ENCODE measurements at regions not wholly inside any gene's neighbourhood (a gene's known extent, or its start where the extent isn't known, plus 50 kb on each side); places are given as distances from the start of the nearest gene placed in this dataset.

DNA sequence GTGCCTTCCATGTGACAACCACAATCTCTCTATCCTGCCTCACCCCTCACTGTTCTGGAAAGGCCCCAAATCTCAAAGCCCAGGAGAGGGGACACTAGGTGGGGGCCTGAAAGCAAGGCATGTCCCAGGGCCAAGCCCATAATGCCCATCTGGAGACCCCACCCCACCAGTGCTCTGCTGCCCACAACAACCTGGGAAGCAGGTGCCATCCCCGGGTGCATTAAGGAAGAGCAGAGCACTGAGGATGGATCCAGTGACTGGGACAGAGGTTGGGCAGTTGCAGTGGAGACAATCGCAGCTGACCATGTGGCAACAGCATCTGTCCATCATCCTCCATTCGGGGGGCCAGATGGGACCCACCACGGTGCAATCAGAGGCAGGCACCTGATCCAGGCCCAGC lies 106.2 kb upstream of the PRR20G start:
- DNase-seq = no peak

DNA sequence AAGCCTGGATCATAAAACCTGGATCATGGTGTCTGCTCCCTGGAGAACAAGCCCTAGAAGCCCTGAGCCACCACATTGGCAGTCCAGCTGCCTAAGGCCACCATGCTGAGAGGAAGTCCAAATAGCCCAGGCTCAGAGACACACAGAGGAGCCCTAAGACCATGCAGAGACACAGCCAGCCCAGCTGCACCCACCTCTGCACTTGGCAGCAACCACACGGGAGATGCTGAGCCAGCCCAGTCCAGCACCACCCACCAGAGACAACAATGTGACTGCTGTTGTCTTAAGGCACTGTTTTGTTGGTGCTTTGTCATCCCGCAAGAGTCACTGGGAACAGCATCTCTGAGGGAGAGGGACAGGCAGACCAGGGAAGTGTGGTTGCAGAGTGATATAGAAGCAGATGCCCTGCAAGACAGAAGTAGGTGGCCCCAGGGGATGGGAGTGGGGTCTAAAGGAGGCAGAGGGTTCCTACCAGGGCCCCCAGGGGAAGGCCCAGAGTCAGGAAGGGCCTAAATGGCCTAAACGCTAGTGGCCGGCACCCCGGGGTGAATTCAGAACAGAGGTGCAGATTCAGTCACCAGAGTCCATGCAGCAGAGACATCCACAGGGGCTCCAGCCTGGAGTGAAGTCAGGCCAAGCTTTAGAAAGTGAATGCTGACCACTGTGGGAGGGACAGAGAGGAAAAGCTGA lies 105.4 kb upstream of the PRR20G start:
- DNase-seq = no peak

DNA sequence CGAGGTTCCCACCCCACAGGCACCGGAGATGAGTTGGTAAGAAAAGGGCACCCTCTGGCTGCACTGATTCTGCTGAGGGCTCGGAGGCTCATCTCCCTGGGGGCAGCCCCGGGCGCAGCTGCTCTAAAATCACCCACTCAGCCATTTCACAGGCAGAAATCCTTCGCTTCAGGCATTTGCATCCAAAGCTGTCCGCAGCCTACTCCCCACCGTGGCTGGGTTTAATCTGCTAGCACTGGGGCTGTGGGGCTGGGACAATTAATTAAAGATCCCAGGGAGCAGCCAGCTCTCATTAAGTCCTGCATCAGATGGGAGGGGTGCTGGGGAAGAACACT lies 104.3 kb upstream of the PRR20G start:
- no peak for DNase-seq

DNA sequence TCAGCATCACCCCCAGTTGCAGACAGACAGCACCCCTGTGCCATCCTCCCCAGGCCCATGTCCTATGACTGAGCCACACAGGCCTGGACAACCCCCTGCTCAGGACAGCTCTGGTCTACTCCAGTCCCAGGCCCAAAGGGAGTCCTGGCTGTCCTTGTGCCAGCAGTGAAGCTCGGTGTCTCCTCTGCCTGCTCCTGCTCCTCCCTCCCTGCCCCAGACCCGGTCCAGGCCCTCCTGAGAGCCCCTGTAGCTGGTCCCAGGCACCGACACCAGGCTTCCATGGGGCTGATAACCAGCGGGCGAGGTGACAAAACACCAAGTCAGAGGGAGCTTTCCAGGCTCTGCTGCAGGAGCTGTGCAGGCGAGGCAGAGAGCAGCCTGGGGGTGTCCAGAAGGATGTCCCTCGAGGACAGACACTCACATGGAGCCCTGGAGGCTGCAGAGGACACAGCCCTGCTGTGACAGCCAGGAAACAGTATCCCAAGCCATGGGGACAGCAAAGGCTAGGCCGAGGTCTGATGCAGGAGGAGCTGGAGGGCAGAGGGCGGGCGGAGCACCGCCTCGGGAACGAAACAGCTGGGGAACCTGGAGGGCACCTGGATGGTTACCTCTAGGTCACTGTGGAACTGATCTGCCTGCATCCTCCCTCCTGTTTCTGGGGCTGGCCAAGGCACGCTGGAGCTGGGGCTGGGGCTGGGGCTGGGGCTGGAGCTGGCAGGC lies 103.8 kb upstream of the PRR20G start:
- DNase-seq = no peak

DNA sequence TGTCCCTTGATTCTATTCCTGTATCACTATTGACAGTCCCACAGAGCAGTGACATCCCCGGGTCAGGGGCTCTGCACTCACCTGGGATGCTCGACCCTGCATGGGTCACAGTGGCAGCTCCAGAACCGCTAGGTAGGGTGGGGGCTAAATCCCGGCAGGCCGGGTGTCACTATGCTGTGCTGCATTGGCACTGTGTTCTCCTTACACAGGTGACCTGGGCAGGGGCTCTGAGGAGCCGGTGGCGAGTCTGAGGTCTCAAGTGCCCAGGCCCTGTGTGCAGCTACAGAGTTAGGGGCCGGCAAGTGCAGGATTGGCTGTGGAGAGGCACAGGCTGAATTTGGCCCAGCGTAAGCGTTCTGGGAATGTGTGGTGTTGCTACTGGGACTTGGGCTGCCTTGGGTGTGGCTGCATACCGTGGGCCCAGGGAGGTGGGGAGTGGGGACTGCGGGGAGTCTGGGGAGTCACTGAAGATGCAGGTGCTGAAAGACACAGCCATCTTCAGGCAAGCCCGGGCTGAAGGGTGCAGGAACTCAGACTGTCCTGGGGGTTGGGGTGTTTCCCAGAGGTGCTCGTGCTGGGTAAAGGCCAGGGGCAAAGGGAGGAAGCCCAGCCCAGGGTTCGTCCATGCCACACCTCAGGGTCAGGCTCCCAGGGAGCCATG lies 102.6 kb upstream of the PRR20G start:
- no peak for DNase-seq

DNA sequence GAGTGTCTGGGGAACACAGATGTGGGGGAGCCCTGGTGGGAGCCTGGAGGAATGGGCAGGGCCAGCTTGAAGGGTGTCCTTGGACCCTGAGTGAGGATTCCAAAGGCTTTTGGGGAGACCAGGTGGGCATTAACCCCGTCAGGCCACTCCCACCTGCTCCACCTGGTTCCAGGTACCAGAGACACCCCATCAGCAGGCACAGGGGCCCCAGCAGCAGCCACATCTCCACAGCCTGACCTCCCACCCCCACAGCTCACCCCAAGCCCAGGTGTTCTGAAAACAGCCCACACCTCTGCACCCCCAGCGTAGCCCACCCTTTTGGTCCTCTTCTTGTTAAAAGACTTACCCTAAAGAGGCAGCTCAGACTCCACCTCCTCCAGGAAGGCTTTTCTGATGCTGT lies 102.1 kb upstream of the PRR20G start:
- DNase-seq = no peak

DNA sequence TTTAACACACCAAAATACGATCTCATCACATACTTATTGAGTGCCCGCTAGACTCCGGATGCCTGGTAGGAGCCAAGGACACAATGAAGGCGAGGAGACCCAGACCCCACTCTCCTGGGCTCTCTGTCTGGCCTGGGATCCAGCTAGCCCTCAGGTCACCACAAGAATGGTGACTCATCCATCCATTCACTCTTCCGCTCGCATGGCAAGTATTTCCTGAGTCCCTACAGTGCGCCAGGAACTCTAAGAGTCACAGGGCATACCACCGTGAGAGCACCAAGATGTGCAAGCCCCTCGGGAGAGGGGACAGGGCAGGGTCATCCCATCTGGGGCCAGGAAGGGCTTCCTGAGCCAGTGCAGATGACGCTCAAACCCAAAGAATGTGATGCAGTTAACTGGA lies 101.6 kb upstream of the PRR20G start:
- DNase-seq = no peak

DNA sequence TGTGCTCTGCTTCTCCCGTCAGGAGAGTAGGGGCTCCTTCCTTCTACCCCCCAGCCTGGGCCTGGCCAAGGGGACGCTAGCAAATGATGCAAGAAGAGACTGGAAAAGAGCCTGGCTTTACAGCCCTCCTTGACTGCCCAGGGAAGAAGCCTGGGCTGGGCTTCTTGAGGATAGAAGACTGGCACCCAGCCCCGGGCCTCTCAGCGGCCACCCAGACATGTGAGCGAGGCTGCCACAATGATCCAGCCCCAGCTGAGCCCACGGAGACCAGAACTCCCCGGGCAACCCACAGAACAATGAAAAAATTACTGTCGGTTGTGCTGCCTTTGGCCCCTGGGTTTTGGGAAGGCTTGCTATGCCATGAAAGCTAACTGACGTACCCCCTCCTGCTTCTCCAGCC lies 100.6 kb upstream of the PRR20G start:
- DNase-seq = no peak

DNA sequence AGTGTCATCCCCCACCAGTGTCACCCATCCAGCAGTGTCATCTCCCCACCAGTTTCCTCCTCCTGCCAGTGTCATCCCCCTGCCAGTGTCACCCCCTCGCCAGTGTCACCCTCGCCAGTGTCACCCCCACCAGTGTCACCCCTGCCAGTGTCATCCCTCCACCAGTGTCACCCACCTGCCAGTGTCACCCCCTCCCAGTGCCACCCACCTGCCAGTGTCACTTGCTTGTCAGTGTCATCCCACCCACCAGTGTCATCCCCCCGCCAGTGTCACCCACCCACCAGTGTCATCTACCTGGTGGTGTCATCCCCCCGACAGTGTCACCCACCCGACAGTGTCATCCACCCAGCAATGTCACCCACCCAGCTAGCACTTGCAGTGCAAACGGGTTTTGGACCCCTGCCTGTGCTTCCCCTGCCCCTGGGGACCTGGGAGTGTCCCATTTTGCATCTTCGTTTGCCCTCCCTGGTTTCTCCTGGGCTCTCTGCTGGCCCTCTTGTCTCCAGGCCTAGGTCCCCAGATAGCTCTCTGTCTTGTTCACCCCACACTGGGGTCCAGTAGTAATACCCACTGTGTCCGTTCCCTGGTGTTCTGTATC lies 99.8 kb upstream of the PRR20G start:
- DNase-seq = no peak

DNA sequence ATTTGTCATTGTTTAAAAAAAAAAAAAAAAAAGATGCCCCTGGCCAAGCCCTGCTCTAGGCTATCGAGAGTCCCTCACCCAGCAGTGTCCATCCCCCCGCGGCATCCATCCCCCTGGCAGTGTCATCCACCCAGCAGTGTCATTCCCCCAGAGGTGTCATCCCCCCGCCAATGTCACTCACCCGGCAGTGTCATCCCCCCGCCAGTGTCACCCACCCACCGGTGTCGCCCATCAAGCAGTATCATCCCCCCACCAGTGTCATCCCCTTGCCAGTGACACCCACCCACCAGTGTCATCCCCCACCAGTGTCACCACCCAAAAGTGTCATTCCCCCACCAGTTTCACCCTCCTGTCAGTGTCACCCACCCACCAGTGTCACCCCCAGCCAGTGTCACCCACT lies 99.3 kb upstream of the PRR20G start:
- no peak for DNase-seq

DNA sequence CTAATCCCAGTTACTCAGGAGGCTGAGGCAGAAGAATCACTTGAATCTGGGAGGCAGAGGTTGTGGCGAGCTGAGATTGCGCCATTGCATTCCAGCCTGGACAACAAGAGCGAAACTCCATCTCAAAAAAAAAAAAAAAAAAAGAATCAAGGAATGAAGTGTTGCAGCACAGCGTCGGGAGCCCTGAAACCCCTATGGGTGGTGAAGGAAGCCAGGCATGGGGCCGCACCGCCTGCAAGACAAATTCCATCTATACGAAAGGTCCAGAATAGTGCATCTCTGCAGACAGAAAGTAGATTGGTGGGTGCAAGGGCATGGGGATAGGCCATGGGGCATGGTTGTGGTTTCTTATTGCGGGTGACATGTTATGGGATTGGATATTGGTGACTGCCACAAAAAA lies 98.6 kb upstream of the PRR20G start:
- no peak for DNase-seq

DNA sequence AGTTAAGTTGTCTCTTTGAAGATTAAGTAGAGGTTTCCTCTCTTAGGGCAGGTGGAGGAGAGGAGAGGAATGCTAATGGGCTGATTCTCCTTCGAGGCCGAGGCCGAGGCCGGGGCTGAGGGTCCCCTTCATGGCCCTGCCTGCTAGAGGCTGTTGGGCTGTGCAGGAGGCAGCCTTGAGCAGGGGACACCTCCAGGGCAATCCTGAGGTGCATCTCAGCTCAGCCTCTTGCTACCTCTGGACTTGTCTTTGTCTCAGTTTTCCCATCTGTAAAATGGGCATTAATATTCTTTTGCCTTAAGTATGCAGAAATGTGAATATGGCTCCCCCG lies 97.7 kb upstream of the PRR20G start:
- no peak for DNase-seq

DNA sequence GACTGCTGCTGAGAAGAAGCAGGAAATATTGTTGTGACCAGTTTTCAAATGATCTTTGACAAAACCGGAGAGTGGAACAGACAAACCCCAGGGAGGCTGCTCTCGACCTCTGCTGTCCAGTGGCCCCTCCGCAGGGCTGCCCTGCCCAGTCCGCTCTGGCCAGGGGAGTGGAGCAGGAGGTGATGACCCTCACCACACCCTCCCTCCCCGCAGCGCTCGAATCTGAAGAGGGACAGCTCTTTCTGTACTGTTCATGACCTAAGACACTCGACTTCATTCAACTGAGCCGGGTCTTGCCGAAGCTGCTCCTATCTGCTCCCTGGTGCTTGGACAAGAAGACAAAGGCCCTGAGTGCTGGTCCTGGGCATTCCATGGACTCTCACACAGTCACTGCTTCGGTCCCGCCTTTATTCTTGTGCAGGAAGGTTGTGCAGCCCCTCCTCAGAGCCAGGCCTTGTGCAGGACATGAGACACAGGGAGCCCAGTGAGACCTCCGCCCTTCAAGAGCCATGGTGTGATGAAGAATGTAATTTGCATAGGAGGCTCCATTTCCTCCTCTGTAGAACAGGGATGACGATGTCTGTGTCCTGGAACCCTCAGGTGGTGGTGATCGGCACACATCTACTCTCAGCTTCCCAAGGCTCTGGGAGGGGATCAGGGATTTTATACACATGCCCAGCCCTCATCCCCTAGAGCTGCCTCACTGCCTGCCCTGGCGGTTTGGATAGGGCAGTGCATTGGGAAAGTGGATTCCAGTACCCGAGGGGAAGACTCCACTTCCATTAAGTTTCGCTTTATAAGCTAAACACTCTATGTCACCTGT lies 97.1 kb upstream of the PRR20G start:
- DNase-seq = no peak

DNA sequence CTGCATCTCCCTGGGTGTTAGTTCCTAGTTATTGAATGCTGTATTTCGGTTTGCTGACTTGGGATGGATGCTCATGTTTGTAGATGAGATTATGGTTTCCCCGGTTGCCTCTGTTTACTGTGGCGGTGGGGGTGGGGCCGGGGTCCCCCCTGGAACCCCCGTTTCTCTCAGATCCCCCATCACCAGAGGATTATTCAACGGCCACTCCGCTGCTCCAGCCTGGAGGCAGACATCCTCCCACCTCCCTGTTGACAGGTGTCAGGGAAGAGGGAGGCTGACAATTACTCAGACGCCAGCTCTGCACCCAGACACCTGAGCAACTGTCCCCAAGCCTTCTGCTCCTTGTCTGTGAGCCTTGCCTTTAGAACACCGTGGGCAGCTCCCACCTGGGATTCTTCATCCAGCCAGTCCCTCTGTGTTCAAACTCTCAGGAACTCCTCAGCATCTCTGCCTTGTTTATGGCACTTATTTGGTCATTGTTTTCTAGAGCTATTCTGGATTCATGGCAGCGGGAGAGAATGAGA lies 95.9 kb upstream of the PRR20G start:
- no peak for DNase-seq

DNA sequence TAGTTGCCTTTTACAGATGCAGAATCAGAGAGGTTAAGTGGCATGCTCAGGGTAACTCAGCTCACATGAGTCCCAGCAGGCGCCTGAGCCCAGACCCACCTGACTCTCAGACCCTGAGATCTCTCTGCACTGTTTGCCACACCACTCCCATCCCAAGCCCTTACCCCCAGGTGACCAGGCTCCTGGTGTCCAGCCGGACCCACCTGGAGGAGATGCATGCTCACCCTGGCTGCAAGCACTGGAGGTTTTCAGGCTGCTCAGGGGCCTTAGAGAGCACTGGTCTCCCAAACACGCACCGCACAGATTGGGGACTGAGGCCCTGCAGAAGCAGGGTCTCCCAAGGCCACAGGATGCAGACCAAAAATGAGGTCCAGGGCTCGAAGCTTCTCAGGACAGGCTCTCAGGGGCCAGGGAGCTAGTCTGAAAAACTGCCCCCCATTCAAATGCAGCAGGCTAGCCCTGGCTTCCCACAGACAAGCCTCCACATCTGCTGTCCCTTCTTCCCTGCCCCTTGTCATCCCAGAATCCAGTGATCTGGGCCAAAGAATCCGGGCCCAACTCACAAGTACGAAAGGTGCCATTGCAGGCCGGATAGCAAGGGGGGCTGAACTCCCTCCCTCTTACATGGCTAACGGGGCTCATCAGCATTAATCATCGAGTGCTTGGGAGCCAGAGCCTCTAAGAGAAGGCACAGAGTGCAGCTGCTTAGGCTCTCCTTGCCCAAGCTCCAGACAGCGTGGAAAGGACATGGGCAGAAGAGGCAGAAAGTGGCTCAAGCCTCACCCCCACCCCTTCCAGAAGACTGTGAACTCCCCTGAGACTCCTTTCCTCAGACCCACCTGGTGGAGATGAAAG lies 90.2 kb upstream of the PRR20G start:
- no peak for DNase-seq

DNA sequence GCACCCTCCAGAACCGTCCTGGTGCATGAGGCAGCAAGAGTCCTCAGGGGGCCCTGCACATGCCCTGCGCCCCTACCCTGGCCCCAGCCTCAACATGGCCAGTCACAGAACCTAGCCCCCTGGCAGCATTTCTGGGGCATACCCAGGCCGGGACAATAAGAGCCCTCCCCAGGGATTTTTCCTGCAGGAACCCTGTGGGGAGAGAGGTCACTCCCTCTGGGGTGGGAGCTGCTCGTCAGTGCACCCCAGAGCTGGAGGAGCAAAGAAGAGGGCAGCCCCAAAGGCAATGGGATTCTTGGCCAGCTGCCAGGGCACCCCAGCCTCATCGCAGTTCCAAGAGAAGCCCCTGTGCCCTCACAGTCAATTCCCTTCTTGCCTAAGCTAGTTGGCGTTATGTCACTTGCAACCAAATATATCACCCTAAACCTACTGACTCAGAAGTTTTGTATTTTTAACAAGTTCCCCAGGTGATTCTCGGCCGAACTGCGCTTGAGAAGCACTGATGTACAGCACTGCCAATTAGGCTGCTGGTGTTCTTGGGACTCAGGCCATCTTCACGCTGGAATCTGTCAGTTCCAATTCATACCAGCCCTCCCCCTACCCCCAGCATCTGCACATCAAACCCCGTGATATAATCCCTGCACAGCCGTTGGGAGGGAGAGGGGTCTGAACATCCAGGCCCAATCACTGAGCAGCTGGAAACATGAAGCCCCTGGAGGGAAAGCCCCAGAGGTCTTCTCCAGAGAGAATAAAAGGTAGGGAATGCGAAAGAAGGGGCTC lies 87.5 kb upstream of the PRR20G start:
- DNase-seq = no peak

DNA sequence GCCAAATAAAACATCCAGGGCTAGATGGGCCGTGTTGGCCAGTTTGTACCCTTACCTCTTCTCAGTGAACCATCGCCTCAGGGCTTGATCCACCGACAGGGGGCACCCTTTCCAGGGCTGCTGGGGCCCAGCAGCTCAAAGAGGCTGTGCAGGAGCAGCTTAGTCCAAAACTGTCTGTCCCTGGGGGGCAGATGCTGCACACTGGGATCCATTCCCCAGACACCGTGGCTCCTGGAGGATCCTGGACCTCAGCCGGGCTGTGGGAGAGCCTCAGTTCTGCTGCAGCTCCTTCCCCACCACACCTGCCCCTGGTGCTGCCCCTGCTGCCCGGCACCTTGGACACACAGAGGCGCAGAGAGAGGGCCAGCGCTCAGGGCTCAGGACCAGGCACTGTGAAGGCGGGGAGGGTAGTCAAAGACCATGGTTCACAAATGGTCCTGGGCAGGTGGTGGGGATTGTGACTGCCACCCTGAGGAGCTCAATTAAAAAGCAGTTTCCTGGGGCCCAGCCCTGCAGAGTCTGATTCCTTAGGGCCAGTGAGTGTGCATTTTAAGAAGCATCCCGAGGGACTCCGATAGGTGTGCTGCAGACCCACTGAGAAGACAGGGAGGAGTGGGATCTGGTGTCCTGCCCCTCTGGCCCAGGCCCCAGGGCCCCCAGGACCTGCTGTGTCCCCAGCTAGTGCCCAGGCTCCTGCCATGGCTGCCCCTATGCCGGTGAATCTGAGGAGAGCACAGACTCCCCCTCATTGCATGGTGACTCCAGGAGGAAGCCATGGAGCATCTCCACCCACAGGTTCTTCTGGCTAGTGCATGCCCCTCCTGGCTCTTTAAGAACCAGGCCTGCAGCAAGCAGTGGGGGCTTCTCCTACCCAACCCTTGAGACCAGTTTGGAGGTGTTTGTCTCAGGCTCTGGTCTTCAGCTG lies 86.5 kb upstream of the PRR20G start:
- no peak for DNase-seq

DNA sequence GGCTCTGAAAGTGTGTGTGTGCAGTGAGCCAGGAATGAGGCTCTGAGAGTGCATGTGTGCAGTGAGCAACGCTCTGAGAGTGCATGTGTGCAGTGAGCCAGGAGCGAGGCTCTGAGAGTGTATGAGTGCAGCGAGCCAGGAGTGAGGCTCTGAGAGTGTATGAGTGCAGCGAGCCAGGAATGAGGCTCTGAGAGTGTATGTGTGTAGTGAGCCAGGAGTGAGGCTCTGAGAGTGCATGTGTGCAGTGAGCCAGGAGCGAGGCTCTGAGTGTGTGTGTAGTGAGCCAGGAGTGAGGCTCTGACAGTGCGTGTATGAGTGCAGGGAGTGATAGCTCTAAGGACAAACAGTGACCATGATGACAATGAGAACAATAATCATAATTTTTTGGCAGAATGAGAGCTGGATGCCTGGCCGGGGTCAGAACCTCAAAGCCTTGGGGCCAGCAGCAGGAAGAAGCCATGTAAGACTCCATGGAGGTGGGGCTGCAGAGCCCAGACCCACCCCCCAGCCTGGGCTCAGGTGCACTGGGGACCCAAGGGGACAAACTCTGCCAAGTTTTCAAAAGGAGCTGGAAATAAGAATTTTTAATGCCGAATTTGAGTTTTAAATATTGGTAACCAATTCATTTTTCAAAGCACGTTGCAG lies 85.7 kb upstream of the PRR20G start:
- no peak for DNase-seq

DNA sequence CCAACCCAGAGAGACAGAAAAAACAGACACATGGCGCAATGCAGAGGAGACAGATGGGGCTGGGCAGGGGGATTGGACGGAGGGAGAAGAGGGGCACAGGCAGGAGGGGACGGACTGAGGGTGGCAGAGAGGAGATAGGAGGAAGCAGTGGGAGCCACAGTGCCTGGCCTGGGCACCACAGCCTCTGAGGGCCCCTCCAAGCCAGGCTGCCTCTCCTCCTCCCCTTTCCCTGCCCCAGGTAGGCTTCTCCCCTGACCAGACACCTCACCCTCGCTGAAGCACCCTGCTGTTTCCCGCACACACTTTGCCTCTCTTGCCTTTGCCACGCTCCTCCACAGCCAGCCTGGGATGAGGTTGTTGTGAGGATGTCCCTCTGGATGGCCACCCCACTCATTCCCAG lies 84.0 kb upstream of the PRR20G start:
- DNase-seq = no peak

DNA sequence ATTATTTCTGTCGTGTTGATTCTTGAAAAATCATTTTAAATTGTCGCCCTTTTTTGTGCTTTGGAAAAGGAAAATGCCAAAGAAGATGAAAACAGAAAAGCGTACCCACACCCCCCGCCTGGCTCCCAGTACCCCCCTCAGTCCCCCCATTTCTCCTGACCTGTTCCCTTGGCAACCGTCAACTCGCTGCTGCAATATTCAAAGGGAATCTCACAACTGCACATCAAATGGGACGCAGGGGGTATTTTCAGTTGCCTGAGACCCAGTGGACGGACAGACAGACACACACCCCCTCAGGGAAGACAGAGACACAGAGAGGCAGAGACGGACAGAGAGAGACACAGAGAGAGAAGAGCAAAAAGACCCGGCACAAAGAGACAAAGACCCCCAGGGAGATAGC lies 83.5 kb upstream of the PRR20G start:
- no peak for DNase-seq

Measured in effector CD4-positive, alpha-beta T cell (primary cell).